ENCODE measurements at regions not wholly inside any gene's neighbourhood (a gene's known extent, or its start where the extent isn't known, plus 50 kb on each side); places are given as distances from the start of the nearest gene placed in this dataset.

DNA sequence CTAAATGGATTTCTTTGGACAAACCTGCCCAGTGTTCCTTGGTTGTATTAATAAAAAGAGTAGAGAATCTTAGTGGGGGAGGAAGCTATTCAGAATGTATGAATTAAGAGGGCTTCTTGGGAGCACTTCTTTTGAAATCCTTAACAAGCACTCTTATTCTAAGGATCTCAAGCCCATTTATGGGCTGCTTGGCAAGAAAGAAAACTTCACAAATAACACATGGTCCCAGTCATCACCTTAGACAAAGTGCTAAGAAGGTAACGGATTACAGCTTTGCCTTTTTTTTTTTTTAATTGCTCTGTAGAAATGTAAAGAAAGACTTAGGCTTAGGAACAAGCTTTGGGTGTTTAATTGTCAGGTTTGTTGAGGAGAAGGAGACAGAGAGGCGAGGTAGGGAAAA, 76.6 kb upstream of the IPO9 start:
- DNase-seq: no peak

DNA sequence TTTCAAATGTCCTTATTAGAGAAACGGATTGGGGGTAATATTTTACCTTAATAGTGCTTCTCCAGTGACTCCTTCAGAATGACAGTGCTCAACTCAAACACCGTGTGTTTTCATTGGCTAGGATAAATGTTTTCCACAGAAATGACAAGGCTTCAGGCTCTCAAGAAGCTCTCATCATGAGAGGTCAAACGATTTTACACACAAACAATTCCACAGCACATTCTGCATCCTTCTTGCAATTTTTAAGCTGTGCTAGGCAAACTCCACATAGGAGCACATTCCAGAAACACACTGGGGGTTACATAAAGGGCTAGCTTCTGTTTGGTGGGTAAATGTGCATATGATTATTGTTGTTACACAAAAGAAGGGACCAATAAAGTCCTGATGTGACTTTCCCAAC, 75.5 kb upstream of the IPO9 start:
- 0 out of 2 replicates have a peak overlapping the region, but pooled peaks have one; percentile 1 for H3K4me2 ChIP-seq
- peak overlapping the region; percentile 19; the same call in 1 of the 2 replicates for H3K9ac ChIP-seq
- H3K4me1 ChIP-seq (ENCODE audit: control insufficient read depth in 1 of 2, insufficient read depth in 2 of 2, low read depth in 1 of 2, low read length in 1 of 2): peaks cover 46 to 90% of the 10 kb centered on the region in 2 experiments
- no peaks in the 10 kb centered on the region for H3K27me3 ChIP-seq (ENCODE audit: insufficient read depth)
- peaks cover 0 to 40% of the 10 kb centered on the region in 2 experiments for H3K36me3 ChIP-seq (replicated peaks in 1 of 2; ENCODE audit: control insufficient read depth in 1 of 2, insufficient read depth in 2 of 2, low read length in 1 of 2)
- TF ChIP-seq RAD21 (IDR thresholded peaks at IDR 0.05; ENCODE audit: low read length): no peak
- TF ChIP-seq, protein P1, sequence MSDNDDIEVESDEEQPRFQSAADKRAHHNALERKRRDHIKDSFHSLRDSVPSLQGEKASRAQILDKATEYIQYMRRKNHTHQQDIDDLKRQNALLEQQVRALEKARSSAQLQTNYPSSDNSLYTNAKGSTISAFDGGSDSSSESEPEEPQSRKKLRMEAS (IDR thresholded peaks at IDR 0.05; ENCODE audit: low read depth): no peak
- no peak for TF ChIP-seq SIN3A (IDR thresholded peaks at IDR 0.05; ENCODE audit: borderline replicate concordance, low read depth, low read length)
- no peak for TF ChIP-seq EZH2phosphoT487 (IDR thresholded peaks at IDR 0.05; ENCODE audit: borderline replicate concordance, low read depth)
- TF ChIP-seq POLR2AphosphoS5 (IDR thresholded peaks at IDR 0.05; ENCODE audit: low read depth, low read length): no peak
- TF ChIP-seq YY1 (IDR thresholded peaks at IDR 0.05; ENCODE audit: low read depth): no peak
- TF ChIP-seq TAF1 (IDR thresholded peaks at IDR 0.05; ENCODE audit: borderline replicate concordance, low read depth, low read length): no peak
- TF ChIP-seq, protein P2, sequence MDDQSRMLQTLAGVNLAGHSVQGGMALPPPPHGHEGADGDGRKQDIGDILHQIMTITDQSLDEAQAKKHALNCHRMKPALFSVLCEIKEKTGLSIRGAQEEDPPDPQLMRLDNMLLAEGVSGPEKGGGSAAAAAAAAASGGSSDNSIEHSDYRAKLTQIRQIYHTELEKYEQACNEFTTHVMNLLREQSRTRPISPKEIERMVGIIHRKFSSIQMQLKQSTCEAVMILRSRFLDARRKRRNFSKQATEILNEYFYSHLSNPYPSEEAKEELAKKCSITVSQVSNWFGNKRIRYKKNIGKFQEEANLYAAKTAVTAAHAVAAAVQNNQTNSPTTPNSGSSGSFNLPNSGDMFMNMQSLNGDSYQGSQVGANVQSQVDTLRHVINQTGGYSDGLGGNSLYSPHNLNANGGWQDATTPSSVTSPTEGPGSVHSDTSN (IDR thresholded peaks at IDR 0.05): no peak
- TF ChIP-seq CHD2 (IDR thresholded peaks at IDR 0.05; ENCODE audit: low read length, partially characterized antibody): no peak
- TF ChIP-seq TEAD4 (IDR thresholded peaks at IDR 0.05; ENCODE audit: borderline replicate concordance, insufficient read depth): no peak
- no peak for TF ChIP-seq GABPA (IDR thresholded peaks at IDR 0.05; ENCODE audit: low read depth)
- TF ChIP-seq RXRA (IDR thresholded peaks at IDR 0.05; ENCODE audit: borderline replicate concordance, low read depth): no peak
- TF ChIP-seq, protein P3, sequence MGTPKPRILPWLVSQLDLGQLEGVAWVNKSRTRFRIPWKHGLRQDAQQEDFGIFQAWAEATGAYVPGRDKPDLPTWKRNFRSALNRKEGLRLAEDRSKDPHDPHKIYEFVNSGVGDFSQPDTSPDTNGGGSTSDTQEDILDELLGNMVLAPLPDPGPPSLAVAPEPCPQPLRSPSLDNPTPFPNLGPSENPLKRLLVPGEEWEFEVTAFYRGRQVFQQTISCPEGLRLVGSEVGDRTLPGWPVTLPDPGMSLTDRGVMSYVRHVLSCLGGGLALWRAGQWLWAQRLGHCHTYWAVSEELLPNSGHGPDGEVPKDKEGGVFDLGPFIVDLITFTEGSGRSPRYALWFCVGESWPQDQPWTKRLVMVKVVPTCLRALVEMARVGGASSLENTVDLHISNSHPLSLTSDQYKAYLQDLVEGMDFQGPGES (IDR thresholded peaks at IDR 0.05; ENCODE audit: low read depth, low read length): no peak
- ChIA-PET CTCF (interaction anchor here (0.8 to 2.9 kb wide), 8 partner anchors 14 to 241 kb away, joined by 3 to 9 read pairs (median 4); no protein-coding TSS in a partner anchor), POLR2A (no interaction called here)
- no peaks in the 10 kb centered on the region for H4K20me1 ChIP-seq (ENCODE audit: insufficient read depth)
- H2AFZ ChIP-seq (ENCODE audit: low read depth): no peak overlapping the region
- no peaks in the 10 kb centered on the region for H3K9me2 ChIP-seq
- H3K9me3 ChIP-seq: no peaks in the 10 kb centered on the region
- WGBS (ENCODE audit: low lambda C conversion rate): 66% methylated on average over 3 of the region's 3 CpGs
- H3F3A ChIP-seq (replicated peaks; ENCODE audit: insufficient read depth): peaks cover 88% of the 10 kb centered on the region
- H3K79me2 ChIP-seq (ENCODE audit: insufficient read depth): peaks cover 98% of the 10 kb centered on the region
- H3K4me3 ChIP-seq (ENCODE audit: low read depth in 2 of 2, low read length in 1 of 2): no peak overlapping the region
- H3K27ac ChIP-seq (ENCODE audit: low read depth in 2 of 2, low read length in 1 of 2): peak overlapping the region; percentile 32 to 98; a peak in 3 of 4 replicates
- DNase-seq: no peak

More for the DNA sequence above, 76.6 kb upstream of the IPO9 start:
- ChIA-PET POLR2A (no interaction called here), CTCF (interaction anchor here (1.3 to 2.9 kb wide), 4 partner anchors 31 to 240 kb away, joined by 3 to 9 read pairs (median 5); no protein-coding TSS in a partner anchor)
- no peak overlapping the region for H3K4me3 ChIP-seq (ENCODE audit: low read depth in 2 of 2, low read length in 1 of 2)
- no peaks in the 10 kb centered on the region for H3K9me3 ChIP-seq
- H3K79me2 ChIP-seq (ENCODE audit: insufficient read depth): peaks cover 96% of the 10 kb centered on the region
- H3K4me1 ChIP-seq (ENCODE audit: control insufficient read depth in 1 of 2, insufficient read depth in 2 of 2, low read depth in 1 of 2, low read length in 1 of 2): peaks cover 51 to 92% of the 10 kb centered on the region in 2 experiments
- TF ChIP-seq EP300 (IDR thresholded peaks at IDR 0.05; ENCODE audit: borderline replicate concordance in 1 of 2, low read depth in 1 of 2, low read length in 1 of 2) (no peak), EZH2phosphoT487 (IDR thresholded peaks at IDR 0.05; ENCODE audit: borderline replicate concordance, low read depth) (no peak), SIN3A (IDR thresholded peaks at IDR 0.05; ENCODE audit: borderline replicate concordance, low read depth, low read length) (no peak), GABPA (IDR thresholded peaks at IDR 0.05; ENCODE audit: low read depth) (no peak), TAF1 (IDR thresholded peaks at IDR 0.05; ENCODE audit: borderline replicate concordance, low read depth, low read length) (no peak), MXI1 (IDR thresholded peaks at IDR 0.05; ENCODE audit: low read depth, low read length) (no peak), FOSL2 (IDR thresholded peaks at IDR 0.05; ENCODE audit: borderline replicate concordance, low read depth) (no peak), NRF1 (IDR thresholded peaks at IDR 0.05; ENCODE audit: low read depth, low read length) (no peak), ELF1 (IDR thresholded peaks at IDR 0.05) (no peak), YY1 (IDR thresholded peaks at IDR 0.05; ENCODE audit: low read depth) (no peak), NFIC (IDR thresholded peaks at IDR 0.05; ENCODE audit: borderline replicate concordance) (no peak), TCF12 (IDR thresholded peaks at IDR 0.05) (no peak)
- TF ChIP-seq, protein P2 (IDR thresholded peaks at IDR 0.05): no peak
- TF ChIP-seq, protein P4, sequence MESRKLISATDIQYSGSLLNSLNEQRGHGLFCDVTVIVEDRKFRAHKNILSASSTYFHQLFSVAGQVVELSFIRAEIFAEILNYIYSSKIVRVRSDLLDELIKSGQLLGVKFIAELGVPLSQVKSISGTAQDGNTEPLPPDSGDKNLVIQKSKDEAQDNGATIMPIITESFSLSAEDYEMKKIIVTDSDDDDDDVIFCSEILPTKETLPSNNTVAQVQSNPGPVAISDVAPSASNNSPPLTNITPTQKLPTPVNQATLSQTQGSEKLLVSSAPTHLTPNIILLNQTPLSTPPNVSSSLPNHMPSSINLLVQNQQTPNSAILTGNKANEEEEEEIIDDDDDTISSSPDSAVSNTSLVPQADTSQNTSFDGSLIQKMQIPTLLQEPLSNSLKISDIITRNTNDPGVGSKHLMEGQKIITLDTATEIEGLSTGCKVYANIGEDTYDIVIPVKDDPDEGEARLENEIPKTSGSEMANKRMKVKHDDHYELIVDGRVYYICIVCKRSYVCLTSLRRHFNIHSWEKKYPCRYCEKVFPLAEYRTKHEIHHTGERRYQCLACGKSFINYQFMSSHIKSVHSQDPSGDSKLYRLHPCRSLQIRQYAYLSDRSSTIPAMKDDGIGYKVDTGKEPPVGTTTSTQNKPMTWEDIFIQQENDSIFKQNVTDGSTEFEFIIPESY (IDR thresholded peaks at IDR 0.05; ENCODE audit: borderline replicate concordance, low read depth): no peak
- no peaks in the 10 kb centered on the region for H3K27me3 ChIP-seq (ENCODE audit: insufficient read depth)
- H3F3A ChIP-seq (replicated peaks; ENCODE audit: insufficient read depth): peaks cover 89% of the 10 kb centered on the region
- H3K9me2 ChIP-seq: no peaks in the 10 kb centered on the region
- 98% methylated on average over 2 of the region's 2 CpGs for WGBS (ENCODE audit: low lambda C conversion rate)
- 0 out of 2 replicates have a peak overlapping the region, but pooled peaks have one; percentile 54 for H3K4me2 ChIP-seq
- H3K27ac ChIP-seq (ENCODE audit: low read depth in 2 of 2, low read length in 1 of 2): peak overlapping the region; percentile 94 to 98; a peak in 3 of 4 replicates
- H2AFZ ChIP-seq (ENCODE audit: low read depth): no peak overlapping the region
- no peaks in the 10 kb centered on the region for H4K20me1 ChIP-seq (ENCODE audit: insufficient read depth)
- H3K36me3 ChIP-seq (replicated peaks in 1 of 2; ENCODE audit: control insufficient read depth in 1 of 2, insufficient read depth in 2 of 2, low read length in 1 of 2): peaks cover 0 to 35% of the 10 kb centered on the region in 2 experiments
- peak overlapping the region; percentile 19 for H3K9ac ChIP-seq
